ENCODE measurements at regions not wholly inside any gene's neighbourhood (a gene's known extent, or its start where the extent isn't known, plus 50 kb on each side); places are given as distances from the start of the nearest gene placed in this dataset.

DNA sequence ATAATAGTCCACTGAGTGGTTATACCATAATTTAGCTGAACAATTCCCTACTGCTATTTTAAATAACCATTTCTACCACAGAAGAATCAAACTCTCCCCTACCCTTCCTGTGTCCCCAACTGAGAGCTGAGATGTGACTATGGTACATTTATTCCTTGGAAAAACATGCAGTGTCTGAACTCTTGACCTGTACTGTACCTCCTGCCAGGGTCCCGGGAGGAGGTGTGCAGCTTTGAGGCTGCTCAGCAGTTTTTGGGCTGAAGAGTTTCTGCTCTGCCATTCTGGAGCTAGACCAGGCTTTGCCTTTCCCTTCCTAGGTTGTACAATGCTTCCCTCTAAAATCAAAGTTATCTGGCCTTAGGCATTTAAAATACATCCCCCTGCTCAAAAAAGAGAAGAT lies 275.1 kb upstream of the SGK1 start:
- H3K4ac ChIP-seq (replicated peaks; ENCODE audit: insufficient read length, low read depth, low read length): no peak overlapping the region
- DNase-seq (ENCODE audit: low read depth in 1 of 2, low spot score in 2 of 2) (no peak), FAIRE-seq (no peak)
- peaks cover 0 to 2% (median 0%) of the 10 kb centered on the region in 4 experiments; a peak in 1 of 7 replicates for H3K4me1 ChIP-seq (replicated peaks in 1 of 4; ENCODE audit: control insufficient read depth in 3 of 4, insufficient read depth in 4 of 4, low read length in 3 of 4)
- no peak overlapping the region for H3K4me2 ChIP-seq (ENCODE audit: insufficient read depth in 1 of 2, low read depth in 2 of 2, low read length in 2 of 2)
- no peak overlapping the region for H3K4me3 ChIP-seq (ENCODE audit: extremely low read depth in 1 of 4, insufficient read depth in 2 of 4, low read depth in 3 of 4, low read length in 4 of 4)
- H4K5ac ChIP-seq (ENCODE audit: insufficient read length, low read depth, low read length): no peak overlapping the region
- H3K56ac ChIP-seq (replicated peaks; ENCODE audit: insufficient read length, low read depth, low read length): no peak overlapping the region
- H4K91ac ChIP-seq (replicated peaks; ENCODE audit: insufficient read length, low read length): no peak overlapping the region
- H3K23ac ChIP-seq (ENCODE audit: insufficient read length): no peak overlapping the region
- H2AK5ac ChIP-seq (ENCODE audit: low read depth, low read length): no peak overlapping the region
- no peaks in the 10 kb centered on the region for H3K9me3 ChIP-seq (ENCODE audit: insufficient read depth in 2 of 2, low read depth in 1 of 2, low read length in 1 of 2)
- no peaks in the 10 kb centered on the region for H3K79me2 ChIP-seq (ENCODE audit: control insufficient read depth in 1 of 2, insufficient read depth in 2 of 2, low read length in 2 of 2)
- H2BK20ac ChIP-seq (ENCODE audit: low read length): no peak overlapping the region
- H2BK120ac ChIP-seq (replicated peaks; ENCODE audit: low read depth, low read length): no peak overlapping the region
- no peak overlapping the region for H3K18ac ChIP-seq (ENCODE audit: extremely low read depth, low read length)
- no peaks in the 10 kb centered on the region for H3K27me3 ChIP-seq (replicated peaks in 1 of 4; ENCODE audit: control insufficient read depth in 3 of 4, extremely low read depth in 1 of 4, insufficient read depth in 3 of 4, low read length in 3 of 4)
- WGBS, 2 experiments (ENCODE audit: extremely low coverage in 1 of 2, insufficient coverage in 1 of 2, insufficient read length in 1 of 2, insufficient replicate concordance in 2 of 2, low coverage in 1 of 2, low lambda C conversion rate in 2 of 2, missing lambda C conversion rate in 1 of 2): 100% methylated on average over 1 of the region's 1 CpG; no CpG with 5 or more reads in 1 of the 2 experiments
- no peak overlapping the region for H2BK12ac ChIP-seq (ENCODE audit: low read depth, low read length)
- CTCF ChIA-PET (ENCODE audit: partially characterized antibody): no interaction called here
- H2BK5ac ChIP-seq (ENCODE audit: low read depth, low read length): no peak overlapping the region
- H3K14ac ChIP-seq (ENCODE audit: insufficient read length): no peak overlapping the region
- no peaks in the 10 kb centered on the region for H3K23me2 ChIP-seq (ENCODE audit: low read depth, low read length)
- no peaks in the 10 kb centered on the region for H3K36me3 ChIP-seq (ENCODE audit: control insufficient read depth in 2 of 4, insufficient read depth in 4 of 4, low read length in 3 of 4)
- no peak overlapping the region for H2AFZ ChIP-seq (ENCODE audit: low read length)
- no peak overlapping the region for H2BK15ac ChIP-seq (ENCODE audit: low read length)
- TF ChIP-seq SAP30 (IDR thresholded peaks at IDR 0.05; ENCODE audit: insufficient read depth, insufficient replicate concordance, low read length): no peak
- no peak for TF ChIP-seq SP2 (IDR thresholded peaks at IDR 0.05; ENCODE audit: low read length)
- no peak for TF ChIP-seq CHD1 (IDR thresholded peaks at IDR 0.05; ENCODE audit: low read depth, low read length)
- TF ChIP-seq EGR1 (IDR thresholded peaks at IDR 0.05; ENCODE audit: borderline replicate concordance, low read depth, low read length): no peak
- no peak for TF ChIP-seq SIRT6 (IDR thresholded peaks at IDR 0.05; ENCODE audit: low read length)
- TF ChIP-seq KDM1A (IDR thresholded peaks at IDR 0.05; ENCODE audit: borderline replicate concordance, low read length): no peak
- no peak for TF ChIP-seq BACH1 (IDR thresholded peaks at IDR 0.05; ENCODE audit: low read length)
- no peak overlapping the region for H4K8ac ChIP-seq (ENCODE audit: extremely low read depth, insufficient read depth, low read length)
- POLR2A ChIA-PET (ENCODE audit: partially characterized antibody): no interaction called here
- H3K79me1 ChIP-seq (ENCODE audit: low read depth, low read length): no peaks in the 10 kb centered on the region
- H3K9ac ChIP-seq (replicated peaks in 1 of 4; ENCODE audit: extremely low read depth in 1 of 4, low read depth in 3 of 4, low read length in 3 of 4): no peak overlapping the region
- no peak overlapping the region for H3K27ac ChIP-seq (ENCODE audit: low read depth, low read length)
- no peaks in the 10 kb centered on the region for H4K20me1 ChIP-seq (replicated peaks in 1 of 2; ENCODE audit: control insufficient read depth in 1 of 2, insufficient read depth in 2 of 2, low read length in 2 of 2)
